ENCODE measurements at regions not wholly inside any gene's neighbourhood (a gene's known extent, or its start where the extent isn't known, plus 50 kb on each side); places are given as distances from the start of the nearest gene placed in this dataset.

DNA sequence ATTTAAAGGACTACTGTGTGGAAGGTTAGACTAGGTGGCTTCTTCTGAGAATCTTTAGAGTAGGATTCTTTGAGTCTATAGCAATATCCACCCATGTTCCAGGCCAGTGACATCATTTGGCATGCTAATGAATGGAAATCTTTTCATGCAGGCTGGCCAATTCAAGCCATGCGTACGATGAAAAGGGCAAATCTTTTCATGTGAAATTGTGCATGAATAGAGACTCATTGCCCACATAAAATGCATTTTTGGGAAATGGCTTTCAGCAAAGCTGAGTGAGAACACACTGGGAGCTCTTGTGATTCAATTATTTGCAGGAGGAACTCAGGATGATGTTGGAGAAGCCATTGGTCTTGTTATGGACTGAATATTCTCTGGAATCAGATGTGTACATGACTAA lies 324.9 kb upstream of the DAB1 start:
- no peak for DNase-seq (ENCODE audit: low read depth in 2 of 3, low spot score in 1 of 3)

DNA sequence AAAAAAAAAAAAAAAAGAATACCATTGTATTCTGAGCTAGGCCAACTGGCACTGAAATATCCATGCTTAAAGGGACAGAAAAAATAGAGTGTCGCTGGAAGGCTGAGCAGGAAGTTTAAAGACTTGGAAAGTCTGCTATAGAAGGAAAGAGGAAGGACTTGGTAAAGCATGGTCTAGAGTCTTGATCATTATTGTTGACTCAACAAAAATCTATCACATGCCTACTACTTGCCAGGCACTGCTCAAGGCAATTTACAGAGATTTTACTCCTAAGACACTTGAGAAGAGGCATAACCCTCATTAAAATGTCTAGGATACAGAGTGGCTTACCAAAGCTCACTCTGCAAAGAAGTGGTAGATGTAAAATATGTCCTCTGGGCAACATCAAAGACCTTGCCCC lies 324.0 kb upstream of the DAB1 start:
- DNase-seq (ENCODE audit: low read depth in 2 of 3, low spot score in 1 of 3): no peak

DNA sequence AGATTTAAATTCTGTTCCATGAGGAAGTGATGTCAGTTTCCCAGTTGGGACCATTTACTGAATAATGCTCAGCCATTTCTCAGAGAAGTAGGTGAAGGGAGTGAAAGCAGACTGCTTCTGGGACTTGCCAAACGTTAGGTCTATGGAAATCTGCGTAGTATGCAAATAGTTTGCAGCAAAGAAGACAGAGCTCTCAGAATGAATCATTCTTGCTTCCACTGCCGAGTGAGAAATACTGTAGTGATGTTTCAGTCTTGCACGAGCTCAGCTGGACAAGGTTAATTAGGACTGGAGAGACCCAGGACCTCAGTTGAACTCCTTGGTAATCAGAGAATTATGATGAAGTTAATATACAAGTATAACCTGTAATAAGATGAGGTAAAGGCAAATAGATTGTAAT lies 317.7 kb upstream of the DAB1 start:
- no peak for DNase-seq (ENCODE audit: low read depth in 2 of 3, low spot score in 1 of 3)

DNA sequence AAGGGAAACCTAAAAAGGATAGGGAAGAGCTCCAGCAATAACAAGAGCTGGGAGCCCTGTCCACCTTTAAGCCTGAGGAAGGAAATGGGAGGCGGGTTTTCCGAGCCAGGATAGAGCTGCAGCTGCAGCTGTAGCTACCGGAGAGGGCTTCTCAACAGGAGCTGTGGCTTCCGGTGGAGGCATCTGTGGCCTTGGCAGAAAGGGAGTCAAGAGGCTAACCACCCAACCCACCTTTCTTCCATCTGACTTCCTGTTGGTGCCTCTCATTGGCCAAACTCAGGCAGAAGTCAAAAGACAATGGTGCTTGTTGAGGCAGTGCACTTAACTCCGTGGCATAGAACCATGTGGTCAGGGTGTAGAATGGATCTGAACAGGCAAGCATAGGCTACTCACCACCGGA lies 313.1 kb upstream of the DAB1 start:
- DNase-seq (ENCODE audit: low read depth in 2 of 3, low spot score in 1 of 3): no peak

DNA sequence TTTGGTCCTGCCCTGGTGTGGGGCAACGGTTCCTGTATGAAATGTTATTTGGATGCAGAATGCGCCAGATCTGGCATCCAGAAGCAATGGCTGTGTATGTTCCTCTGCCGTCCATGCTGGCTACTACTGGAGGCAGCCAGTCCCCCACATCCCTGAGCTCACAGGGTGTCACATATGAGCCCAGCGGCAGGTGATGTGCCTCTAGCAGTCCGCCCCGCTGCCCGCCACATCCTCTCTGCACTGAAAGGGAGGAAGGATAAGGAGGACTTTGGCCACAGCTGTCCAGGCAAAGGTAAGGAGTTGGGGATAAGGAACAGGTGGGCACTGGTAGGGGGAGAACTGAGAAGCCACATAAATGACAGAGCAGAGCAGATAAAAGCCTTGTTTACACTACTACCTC lies 305.3 kb upstream of the DAB1 start:
- no peak for DNase-seq (ENCODE audit: low read depth in 2 of 3, low spot score in 1 of 3)

DNA sequence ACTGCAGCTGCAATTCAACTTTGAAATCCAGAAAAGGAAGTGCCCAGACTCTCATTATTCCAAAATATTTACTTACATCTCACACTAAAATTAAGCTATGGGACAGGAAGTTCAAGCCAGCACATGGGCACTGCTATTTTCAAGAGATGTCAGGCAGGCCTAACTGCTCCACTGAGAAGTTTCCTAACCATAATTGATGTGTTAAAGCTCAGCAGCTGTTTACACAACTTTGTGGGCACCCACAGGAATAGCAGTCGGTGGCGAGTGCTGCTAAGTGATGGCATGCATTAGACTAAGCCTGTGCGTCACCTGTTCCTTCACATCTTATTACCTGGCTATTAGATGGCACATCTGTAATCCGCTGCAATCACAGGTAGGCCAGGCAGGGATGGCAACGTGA lies 303.3 kb upstream of the DAB1 start:
- DNase-seq (ENCODE audit: low read depth in 2 of 3, low spot score in 1 of 3): no peak

DNA sequence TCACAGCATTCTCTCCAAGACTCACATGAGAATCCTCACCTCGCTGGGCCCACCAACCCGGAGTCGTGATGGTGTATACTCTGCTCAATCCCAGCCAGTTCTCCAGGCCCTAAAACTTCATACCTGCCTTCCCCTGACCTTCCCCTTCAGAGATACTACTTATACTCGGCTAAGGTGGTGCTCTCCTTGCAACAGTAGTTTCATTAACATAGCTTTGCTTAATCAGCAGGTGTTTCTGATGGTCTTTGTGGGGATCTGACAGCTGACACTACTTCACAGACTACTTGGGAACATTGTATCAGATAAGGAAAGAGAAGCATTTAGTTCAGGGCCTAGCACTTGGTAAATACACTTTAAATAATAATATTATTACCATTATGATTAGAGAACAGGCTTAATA lies 301.5 kb upstream of the DAB1 start:
- DNase-seq (ENCODE audit: low read depth in 2 of 3, low spot score in 1 of 3): no peak

DNA sequence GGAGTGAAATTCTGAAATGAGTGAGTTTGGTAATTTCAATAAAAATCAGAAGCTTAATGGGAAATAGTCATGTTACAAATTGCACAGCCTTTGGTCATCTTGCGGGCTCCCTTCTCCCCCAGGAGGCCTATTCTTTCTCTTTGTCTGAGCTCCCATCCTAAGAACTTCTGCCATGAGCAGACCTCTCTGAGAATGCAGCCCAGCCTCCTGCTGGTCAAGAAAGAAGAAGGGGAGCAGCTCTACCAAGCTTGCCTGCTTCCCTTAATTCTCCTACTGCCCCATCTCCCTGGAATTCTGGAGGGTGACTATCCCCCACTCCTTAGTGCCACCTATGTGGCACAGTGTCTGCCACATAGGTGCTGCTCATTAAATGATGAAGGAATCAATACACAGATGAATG lies 300.7 kb upstream of the DAB1 start:
- DNase-seq (ENCODE audit: low read depth in 2 of 3, low spot score in 1 of 3): no peak

DNA sequence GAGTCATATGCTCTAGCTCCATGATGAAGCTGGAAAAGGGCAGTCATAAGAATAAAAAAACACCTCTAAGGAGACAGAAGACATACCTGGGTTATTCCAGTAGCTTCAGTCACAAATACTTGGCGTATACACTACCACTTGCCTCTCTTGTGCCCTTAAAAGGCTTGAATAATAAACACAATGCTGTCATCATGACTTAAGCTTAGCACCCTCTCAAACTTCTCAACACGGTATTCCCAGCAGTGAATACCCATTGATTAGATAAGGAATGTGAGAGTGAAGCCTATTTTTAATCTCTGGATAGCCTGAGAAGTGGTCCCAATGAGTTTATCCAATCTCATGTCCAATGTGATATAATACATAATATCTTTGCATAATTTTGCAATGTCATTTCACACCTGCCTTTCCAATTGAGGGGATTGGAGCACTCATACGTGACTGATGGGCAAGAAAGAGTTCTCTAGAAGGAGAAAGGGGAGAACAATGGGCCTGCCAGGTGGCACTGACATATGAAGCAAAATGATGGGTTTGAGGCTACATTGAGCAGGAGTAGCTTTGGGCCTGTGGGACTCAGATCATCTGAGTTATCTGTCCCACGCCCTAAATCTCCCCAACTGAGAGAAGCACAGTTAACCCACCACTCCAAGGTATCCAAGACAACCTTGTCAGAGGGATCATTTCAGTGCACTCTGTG lies 298.6 kb upstream of the DAB1 start:
- no peak for DNase-seq (ENCODE audit: low read depth in 2 of 3, low spot score in 1 of 3)

DNA sequence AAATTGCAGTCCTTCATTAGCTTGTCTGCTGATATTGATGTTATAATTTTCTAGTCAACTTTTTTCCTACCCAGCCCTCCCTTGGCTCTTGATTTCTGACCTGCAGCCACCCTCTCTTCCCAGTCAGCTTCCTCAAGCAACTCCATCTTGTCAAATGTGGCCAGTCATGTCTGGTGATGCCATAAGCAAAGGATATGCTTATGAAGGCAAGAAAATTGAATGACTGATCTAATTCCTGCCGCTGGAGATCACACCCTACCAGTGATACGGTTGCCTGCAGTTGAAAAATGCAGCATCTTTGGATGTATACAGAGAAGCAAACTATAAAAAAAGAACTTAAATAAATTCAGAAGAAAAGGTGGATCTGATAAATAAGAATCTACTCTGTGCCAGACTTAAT lies 297.1 kb upstream of the DAB1 start:
- DNase-seq (ENCODE audit: low read depth in 2 of 3, low spot score in 1 of 3): no peak

DNA sequence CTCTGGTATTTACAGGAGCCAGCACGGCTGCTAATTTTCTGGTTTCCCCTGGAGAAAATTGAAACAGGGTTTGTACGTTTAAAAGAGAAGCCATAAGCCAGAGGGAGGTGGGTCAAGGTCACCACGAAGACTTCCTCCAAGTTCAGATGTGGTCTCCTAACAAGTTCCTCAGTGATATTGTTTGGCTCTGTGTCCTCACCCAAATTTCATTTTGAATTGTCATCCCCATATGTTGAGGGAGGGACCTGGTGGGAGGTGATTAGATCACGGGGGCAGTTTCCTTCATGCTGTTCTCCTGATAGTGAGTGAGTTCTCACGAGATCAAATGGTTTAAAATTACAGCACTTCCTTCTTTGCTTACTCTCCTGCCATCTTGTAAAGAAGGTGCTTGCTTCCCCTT lies 295.4 kb upstream of the DAB1 start:
- no peak for DNase-seq (ENCODE audit: low read depth in 2 of 3, low spot score in 1 of 3)

DNA sequence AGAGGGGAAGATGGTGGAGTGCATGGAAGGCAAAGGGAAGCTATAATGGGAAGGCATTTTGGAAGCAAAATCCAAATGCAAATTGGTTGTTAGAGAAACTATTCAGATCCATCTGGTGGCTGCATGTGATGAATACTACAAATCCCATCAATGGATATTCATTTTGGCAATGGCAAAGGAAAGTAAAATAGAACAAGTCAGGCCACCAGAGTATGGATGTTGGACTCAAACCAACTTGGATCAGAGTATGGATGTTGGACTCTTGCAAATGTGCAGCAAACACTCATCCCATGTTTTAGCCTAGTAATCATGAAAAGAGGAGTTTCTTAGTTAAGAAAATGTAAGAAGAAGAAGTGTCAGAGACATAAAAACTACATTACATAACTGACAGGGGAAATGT lies 289.6 kb upstream of the DAB1 start:
- no peak for DNase-seq (ENCODE audit: low read depth in 2 of 3, low spot score in 1 of 3)

DNA sequence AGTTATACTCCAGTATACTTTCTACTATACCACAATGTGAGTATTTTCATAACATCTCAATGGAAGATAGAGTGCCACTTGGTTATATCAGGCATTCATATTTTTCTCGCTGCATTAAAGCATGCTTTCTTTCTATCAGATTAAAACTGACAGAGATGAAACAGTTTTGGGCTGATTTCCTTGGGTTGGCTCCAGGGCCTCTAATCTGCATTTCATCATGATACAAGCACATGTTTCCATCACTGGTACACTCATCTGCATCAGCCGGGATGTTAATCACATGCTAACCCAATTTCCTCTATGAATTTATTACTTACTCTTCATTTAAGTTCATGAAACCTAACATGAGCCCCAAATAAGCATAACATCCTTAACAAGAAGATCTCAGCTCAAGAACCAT lies 289.0 kb upstream of the DAB1 start:
- DNase-seq (ENCODE audit: low read depth in 2 of 3, low spot score in 1 of 3): no peak

DNA sequence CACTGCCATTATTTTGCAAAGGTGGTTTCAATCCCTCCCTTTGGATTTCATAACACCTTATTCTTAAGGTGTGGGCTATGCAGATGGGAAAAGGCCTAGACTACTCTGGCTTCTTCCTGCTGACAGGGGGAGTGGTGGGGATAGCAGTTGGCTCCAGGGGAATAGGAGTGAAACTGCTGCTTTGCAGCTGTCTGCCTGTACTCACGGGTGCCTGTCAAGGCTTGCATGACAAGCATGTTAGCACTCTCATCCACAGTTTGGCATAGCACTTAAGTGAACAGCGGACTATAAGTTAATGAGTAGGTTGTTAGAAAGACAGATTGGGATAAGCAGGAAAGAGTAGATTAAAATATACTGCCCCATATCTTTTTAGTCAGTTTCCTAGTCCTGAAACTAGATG lies 287.5 kb upstream of the DAB1 start:
- no peak for DNase-seq (ENCODE audit: low read depth in 2 of 3, low spot score in 1 of 3)

DNA sequence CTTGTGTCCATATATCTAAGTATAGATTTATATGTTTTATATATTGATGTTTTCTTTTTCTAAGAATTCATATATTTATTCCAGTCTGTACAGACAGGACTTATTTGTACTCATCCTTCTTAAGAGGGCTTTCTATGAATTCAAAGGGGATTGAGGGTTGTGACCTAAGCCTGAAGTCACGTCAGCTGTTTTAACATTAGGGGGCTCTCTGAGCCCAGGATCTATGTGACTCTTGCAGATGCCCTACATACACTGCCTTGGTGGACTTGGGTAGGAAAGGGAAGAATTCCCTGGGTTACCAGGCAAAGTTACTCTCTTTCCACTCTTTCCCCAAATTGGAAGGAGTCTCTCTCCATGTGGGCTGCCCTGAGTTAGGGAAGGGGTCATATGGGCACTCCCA lies 283.8 kb upstream of the DAB1 start:
- no peak for DNase-seq (ENCODE audit: low read depth in 2 of 3, low spot score in 1 of 3)

DNA sequence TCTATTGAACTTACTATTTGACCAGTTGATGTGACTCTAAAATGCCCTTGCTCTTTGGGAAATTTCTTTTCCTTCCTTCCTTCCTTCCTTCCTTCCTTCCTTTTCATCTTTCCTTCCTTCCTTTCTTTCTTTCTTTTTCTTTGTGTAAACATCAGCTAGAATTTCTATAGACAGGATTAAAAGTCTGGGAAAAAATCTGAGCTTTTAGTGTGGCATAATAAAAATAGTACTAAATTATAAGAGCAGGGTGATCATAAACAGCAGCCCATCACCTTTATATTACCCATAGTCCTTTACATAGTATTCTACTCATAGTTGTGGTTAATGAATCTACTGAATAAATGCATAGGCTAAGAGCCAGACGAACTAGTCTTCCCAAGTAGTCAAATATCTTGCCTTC lies 281.0 kb upstream of the DAB1 start:
- no peak for DNase-seq (ENCODE audit: low read depth in 2 of 3, low spot score in 1 of 3)

DNA sequence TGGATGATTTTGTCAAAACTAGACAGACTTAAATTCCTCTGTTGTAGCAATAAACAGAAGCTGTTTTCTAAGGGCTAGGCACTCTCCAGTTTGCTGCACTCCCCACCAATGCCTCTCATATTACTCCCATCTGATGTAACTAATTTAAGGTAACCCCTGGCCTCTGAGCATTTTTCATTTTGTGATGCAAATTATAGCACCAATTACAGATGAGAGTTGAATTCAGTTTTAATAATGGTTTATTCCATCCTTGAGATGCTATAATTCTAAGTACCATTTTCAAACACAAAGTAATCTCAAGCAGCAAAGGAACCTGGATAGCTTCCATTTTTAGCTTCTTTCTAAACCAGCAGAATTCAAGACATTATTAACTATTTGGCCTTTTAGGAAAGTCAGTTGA lies 280.4 kb upstream of the DAB1 start:
- DNase-seq (ENCODE audit: low read depth in 2 of 3, low spot score in 1 of 3): no peak

DNA sequence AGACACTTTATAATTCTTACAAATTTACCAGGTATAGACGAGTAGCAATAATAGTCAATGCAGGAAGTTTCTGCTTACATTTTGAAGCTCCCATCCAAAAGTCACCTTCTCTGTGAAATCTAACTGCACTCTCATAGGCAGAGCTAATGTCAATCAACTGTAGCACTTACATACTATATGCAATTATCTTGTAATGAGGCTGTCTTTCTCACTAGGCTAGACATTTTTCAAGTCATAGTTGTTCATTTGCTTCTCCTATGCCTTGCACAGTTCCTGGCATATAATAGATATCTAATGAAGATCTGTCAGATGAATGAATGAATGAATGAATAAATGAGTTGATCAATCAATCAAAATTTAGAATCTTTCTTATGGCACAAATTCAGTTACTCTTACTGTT lies 273.0 kb upstream of the DAB1 start:
- no peak for DNase-seq (ENCODE audit: low read depth in 2 of 3, low spot score in 1 of 3)

DNA sequence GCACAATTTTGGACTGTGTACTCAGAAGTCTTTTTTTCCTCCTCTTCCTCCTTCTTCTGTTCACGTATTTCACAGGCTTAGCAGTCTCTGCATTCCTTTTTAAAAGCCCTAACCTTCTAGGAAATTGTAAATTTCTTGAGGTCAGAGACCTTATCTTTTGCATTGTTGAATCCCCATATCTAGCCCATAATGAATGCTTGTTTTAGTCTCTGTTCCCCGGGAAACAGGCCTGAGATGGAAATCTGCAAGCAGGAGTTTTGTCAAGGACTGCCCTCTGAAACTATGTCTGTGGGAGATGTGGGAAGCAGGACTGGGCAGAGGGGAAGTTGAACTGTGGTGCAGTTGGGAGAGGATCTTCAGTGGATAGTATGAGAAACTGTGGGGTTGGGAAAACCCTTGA lies 272.2 kb upstream of the DAB1 start:
- no peak for DNase-seq (ENCODE audit: low read depth in 2 of 3, low spot score in 1 of 3)

DNA sequence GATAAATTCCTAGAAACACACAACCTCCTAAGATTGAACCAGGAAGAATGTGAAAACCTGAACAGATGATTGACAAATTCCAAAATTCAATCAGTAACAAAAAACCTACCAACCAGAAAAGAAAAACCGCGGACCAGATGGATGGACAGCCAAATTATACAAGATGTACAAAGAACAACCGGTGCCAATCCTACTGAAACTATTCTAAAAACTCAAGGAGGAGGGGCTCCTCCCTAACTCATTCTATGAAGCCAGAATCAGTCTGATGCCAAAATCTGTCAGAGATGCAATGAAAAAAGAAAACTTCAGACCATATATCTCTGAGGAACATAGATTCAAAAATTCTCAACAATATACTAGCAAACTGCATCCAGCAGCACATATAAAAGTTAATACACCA lies 262.4 kb upstream of the DAB1 start:
- DNase-seq (ENCODE audit: low read depth in 2 of 3, low spot score in 1 of 3): no peak

DNA sequence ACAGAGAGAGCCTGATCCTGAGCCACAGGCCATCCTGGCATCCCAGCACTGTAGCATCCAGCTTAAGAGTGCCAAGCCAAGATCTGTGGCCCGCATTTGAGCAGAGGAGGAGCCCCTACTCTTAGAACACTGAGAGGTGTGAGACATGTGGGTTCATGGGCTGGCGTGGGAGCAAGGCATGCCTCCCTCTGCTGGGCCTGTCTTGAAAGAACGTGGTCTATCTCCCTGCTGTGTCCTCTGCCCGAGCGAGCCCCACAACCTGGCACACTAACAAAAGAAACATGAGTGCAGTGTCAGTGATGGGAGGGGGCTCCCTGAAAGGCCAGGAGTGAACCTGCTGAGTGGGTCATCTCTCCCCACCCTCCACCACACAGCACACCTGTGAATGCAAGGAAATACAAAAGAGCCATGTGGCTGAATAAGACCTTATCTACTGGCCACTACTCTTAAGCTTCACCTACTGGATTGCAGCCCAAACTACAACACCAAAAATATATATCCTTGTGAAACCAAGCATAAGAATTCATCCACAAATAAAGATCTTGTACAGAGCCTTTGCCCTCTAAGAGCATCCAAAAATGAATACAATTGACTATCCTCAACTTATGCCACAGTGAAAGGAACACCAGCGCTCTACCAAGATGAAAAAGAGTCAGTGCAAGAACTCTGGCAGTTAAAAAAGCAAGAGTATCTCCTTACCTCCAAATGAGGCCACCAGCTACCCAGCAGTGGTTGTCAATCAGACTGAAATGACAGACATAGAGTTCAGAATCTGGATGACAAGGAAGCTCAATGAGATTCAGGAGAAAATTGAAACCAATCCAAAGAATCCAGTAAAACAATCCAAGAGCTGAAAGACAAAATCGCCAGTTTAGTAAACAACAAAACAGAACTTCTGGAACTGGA lies 259.4 kb upstream of the DAB1 start:
- no peak for DNase-seq (ENCODE audit: low read depth in 2 of 3, low spot score in 1 of 3)

DNA sequence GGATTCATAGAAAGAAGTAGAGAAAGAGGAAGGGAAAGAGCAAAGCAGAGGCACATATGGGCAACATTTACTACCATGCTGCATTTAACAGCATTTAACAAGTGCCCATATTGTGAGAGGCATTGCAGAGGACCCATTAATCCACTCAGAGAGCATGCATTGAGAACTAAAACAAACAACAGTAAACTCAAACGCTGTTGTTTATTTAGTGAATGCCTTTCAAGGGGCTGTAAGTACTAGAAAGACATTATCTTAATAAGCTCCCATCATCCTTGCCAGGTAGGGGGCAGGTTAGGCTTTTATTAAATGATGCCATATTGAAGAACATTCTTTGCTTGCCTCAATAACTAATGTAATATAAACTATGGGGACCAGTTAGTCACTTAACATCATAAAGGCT lies 254.3 kb upstream of the DAB1 start:
- DNase-seq (ENCODE audit: low read depth in 2 of 3, low spot score in 1 of 3): no peak

DNA sequence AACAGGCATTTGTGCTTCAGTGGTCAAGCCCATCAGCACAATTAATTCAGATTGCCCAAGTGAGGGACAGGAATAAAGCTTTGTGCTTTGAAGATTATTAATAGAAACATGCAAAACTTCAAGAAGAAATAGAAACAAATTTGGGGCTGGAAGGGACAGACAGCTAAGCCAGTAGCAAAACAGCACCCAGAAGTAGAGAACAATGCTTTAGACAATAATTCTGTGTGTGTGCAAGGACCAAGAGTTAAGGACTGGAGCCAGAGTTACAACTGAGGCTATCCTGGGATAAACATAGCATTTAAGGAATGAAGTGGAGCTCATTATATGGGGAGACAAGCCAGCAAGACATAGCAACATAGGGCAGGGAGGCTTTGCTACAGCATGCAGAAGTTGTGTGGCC lies 251.9 kb upstream of the DAB1 start:
- no peak for DNase-seq (ENCODE audit: low read depth in 2 of 3, low spot score in 1 of 3)
